CD4-positive, alpha-beta T cell (primary cell): ENCODE measurements at regions not wholly inside any gene's neighbourhood (a gene's known extent, or its start where the extent isn't known, plus 50 kb on each side); places are given as distances from the start of the nearest gene placed in this dataset.

Experiments
- ATAC-seq: fragments of 200-7000 bp; cut with Tn5 transposase; one replicate; pipeline ENCODE4 v1.10.0; 2022; ENCODE audit warnings: mild to moderate bottlenecking; ENCODE audit not compliant: poor library complexity
- CTCF ChIA-PET: fragments of 350-600 bp; sonication (Branson Sonifier 250); formaldehyde crosslinking; loops from one replicate; lab custom pipeline; 2021; ENCODE audit warnings: antibody characterized with exemption, inconsistent platforms; lab: Charles Lee
- POLR2A ChIA-PET: fragments of 350-600 bp; sonication (Branson Sonifier 250); formaldehyde crosslinking; loops from one replicate; lab custom pipeline; 2021; ENCODE audit warnings: antibody characterized with exemption, inconsistent platforms; lab: Charles Lee
- DNase-seq, 14 experiments: peaks; one replicate each; pipeline ENCODE4 v3.0.0-alpha.2; 2013 to 2020; ENCODE audit warnings: mixed read lengths in 2 of 14
- H3K27ac ChIP-seq, 2 donors: one replicate each; pipeline versions ENCODE4 v1.5.1 to v1.7.0; 2013; ENCODE audit warnings: low read length in 2 of 2, low read depth in 1 of 2, mild to moderate bottlenecking in 1 of 2
- H3K27me3 ChIP-seq, 2 experiments: 1 replicate in 1 of 2; 2 replicates in 1 of 2; pipeline versions ENCODE4 v1.6.1 to v1.7.0; 2013; ENCODE audit warnings: low read length in 2 of 2, control low read depth in 1 of 2, mild to moderate bottlenecking in 1 of 2, moderate library complexity in 1 of 2; ENCODE audit not compliant: insufficient read depth in 2 of 2, control insufficient read depth in 1 of 2
- H3K36me3 ChIP-seq: one replicate; pipeline ENCODE4 v1.6.1; 2013; ENCODE audit warnings: low read length, control low read depth; ENCODE audit not compliant: insufficient read depth
- H3K4me1 ChIP-seq: one replicate; pipeline ENCODE4 v1.6.1; 2013; ENCODE audit warnings: low read length, control low read depth; ENCODE audit not compliant: insufficient read depth
- H3K4me3 ChIP-seq: one replicate; pipeline ENCODE4 v1.5.1; 2013; ENCODE audit warnings: mild to moderate bottlenecking, low read length, moderate library complexity
- H3K9me3 ChIP-seq, 2 experiments: 1 replicate in 1 of 2; 2 replicates in 1 of 2; pipeline versions ENCODE4 v1.6.1 to v1.7.0; 2013; ENCODE audit warnings: low read length in 2 of 2, mild to moderate bottlenecking in 2 of 2, control low read depth in 1 of 2, moderate library complexity in 1 of 2; ENCODE audit not compliant: control insufficient read depth in 1 of 2, insufficient read depth in 1 of 2
- H3K27ac Mint-ChIP-seq: one replicate; pipeline ENCODE4 v1.8.0; 2020; ENCODE audit warnings: mixed read lengths
- H3K27me3 Mint-ChIP-seq: one replicate; pipeline ENCODE4 v1.8.0; 2021; ENCODE audit warnings: mixed read lengths
- H3K36me3 Mint-ChIP-seq: one replicate; pipeline ENCODE4 v1.8.0; 2021; ENCODE audit warnings: low read depth, mixed read lengths
- H3K4me1 Mint-ChIP-seq: one replicate; pipeline ENCODE4 v1.8.0; 2021; ENCODE audit warnings: low read depth, mixed read lengths
- H3K4me3 Mint-ChIP-seq: one replicate; pipeline ENCODE4 v1.8.0; 2020; ENCODE audit warnings: mild to moderate bottlenecking, mixed read lengths
- H3K9me3 Mint-ChIP-seq: one replicate; pipeline ENCODE4 v1.8.0; 2020; ENCODE audit warnings: mixed read lengths
- intact Hi-C, 2 experiments: fragments of 100-400 bp; cut with DNase I in 1 of 2; cut with micrococcal nuclease in 1 of 2; formaldehyde crosslinking; loops; one replicate each; pipeline versions ENCODE4 v1.15.1 to v1.9.0; 2023 to 2025; cut with DNase I, micrococcal nuclease
- TF ChIP-seq, protein P1 (sequence below): fragments of 200-600 bp; IDR thresholded peaks from one replicate; pipeline ENCODE4 v1.8.0; 2022; ENCODE audit warnings: antibody characterized with exemption, mild to moderate bottlenecking

DNA sequence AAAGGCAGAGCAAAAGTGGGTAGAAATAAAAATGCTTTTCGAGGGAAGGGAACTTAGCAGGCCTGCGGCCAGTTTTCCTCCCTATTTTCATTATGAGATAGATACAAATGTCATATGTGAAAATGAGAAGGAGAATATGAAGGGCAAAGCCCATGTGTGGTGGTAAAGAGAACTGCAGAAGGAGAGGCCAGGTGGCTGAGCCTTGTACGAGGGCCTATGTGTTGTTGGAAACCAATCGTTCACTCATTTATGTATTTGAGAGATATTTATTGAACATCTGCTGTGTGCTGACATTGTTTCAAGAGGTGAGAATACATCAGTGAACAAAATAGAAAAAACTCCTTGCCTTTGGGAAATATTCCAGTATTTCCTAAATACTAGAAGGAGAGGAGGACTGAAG is 147.7 kb downstream of the SH3BGRL2 start:
- Mint-ChIP-seq H3K36me3 (no peaks in the 10 kb centered on the region), H3K27me3 (no peaks in the 10 kb centered on the region), H3K27ac (no peak overlapping the region), H3K4me1 (peaks cover 8% of the 10 kb centered on the region), H3K4me3 (no peak overlapping the region), H3K9me3 (no peaks in the 10 kb centered on the region)
- POLR2A ChIA-PET: no interaction called here
- intact Hi-C loops: loop anchor here (2.0 to 10.0 kb wide), 5 partner anchors 84 to 1976 kb away; partner anchors contain the start of gene TENT5A (in 1 of the 2)
- TF ChIP-seq, protein P1, sequence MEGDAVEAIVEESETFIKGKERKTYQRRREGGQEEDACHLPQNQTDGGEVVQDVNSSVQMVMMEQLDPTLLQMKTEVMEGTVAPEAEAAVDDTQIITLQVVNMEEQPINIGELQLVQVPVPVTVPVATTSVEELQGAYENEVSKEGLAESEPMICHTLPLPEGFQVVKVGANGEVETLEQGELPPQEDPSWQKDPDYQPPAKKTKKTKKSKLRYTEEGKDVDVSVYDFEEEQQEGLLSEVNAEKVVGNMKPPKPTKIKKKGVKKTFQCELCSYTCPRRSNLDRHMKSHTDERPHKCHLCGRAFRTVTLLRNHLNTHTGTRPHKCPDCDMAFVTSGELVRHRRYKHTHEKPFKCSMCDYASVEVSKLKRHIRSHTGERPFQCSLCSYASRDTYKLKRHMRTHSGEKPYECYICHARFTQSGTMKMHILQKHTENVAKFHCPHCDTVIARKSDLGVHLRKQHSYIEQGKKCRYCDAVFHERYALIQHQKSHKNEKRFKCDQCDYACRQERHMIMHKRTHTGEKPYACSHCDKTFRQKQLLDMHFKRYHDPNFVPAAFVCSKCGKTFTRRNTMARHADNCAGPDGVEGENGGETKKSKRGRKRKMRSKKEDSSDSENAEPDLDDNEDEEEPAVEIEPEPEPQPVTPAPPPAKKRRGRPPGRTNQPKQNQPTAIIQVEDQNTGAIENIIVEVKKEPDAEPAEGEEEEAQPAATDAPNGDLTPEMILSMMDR: no peak
- no peak overlapping the region for H3K4me3 ChIP-seq
- H3K4me1 ChIP-seq: peaks cover 9% of the 10 kb centered on the region
- ATAC-seq: no peak
- H3K9me3 ChIP-seq: no peaks in the 10 kb centered on the region
- no peaks in the 10 kb centered on the region for H3K27me3 ChIP-seq
- H3K36me3 ChIP-seq: no peaks in the 10 kb centered on the region
- no peak overlapping the region for H3K27ac ChIP-seq
- CTCF ChIA-PET: interaction anchor here (0.8 to 1.3 kb wide), 4 partner anchors 10 to 90 kb away, joined by 3 to 8 read pairs (median 4); no protein-coding TSS in a partner anchor
- DNase-seq: no peak

DNA sequence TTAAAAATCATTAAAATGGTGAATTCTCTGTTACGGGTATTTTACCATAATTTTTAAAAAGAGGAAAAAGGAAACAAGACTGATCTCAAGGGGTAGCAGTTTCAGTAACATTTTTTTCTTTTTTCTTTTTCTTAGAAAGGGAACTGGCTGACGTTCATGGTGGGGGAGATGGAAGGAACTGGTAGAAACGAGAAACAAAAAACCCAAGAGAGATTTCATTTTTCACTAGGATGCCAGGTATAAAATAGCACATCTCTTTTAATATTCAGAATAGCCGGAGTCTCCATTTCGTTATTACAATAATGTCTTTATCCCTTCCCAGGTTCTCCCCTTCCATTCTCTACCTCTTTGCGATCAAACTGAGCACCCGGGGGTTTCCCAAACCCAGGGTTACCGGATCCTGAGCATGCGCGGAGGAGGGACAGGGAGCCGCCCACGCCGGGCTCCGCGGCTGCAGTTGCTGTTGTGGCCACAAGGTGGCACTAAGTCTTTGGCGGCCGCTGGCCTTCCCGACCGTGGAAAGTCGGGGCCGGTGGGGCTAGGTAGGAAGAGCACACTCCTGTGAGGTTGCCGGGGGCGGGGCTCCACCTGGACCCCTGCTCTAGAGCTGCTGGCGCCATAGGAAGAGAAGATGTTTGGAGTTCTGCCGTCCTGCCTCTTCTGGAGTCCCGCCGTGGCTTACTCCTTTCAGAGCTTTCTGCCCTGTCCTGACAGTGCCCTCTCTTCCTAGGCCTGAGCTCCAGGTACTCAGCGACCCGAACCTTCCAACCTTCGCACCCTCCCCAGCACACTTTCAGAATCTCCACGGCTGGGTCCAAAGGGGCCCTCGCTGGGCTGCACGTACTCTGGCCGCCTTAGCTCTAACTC is 146.8 kb downstream of the SH3BGRL2 start:
- intact Hi-C loops: loop anchor here (2.0 to 10.0 kb wide), 5 partner anchors 85 to 1977 kb away; partner anchors contain the start of gene TENT5A (in 1 of the 2)
- H3K4me1 Mint-ChIP-seq: peaks cover 8% of the 10 kb centered on the region
- TF ChIP-seq, protein P1: peak; percentile 98
- no peaks in the 10 kb centered on the region for H3K27me3 Mint-ChIP-seq
- H3K36me3 Mint-ChIP-seq: no peaks in the 10 kb centered on the region
- ChIA-PET CTCF (interaction anchor here (0.8 to 1.3 kb wide), 4 partner anchors 9 to 90 kb away, joined by 3 to 8 read pairs (median 4); no protein-coding TSS in a partner anchor), POLR2A (no interaction called here)
- Histone ChIP-seq H3K4me1 (peaks cover 9% of the 10 kb centered on the region), H3K36me3 (no peaks in the 10 kb centered on the region), H3K9me3 (no peaks in the 10 kb centered on the region), H3K4me3 (peak overlapping the region; percentile 51), H3K27ac (no peak overlapping the region), H3K27me3 (no peaks in the 10 kb centered on the region)
- peak; percentile 97 for ATAC-seq
- H3K27ac Mint-ChIP-seq: no peak overlapping the region
- DNase-seq: peak; percentile 72 to 93 (median 78)
- H3K4me3 Mint-ChIP-seq: peak overlapping the region; percentile 83
- H3K9me3 Mint-ChIP-seq: no peaks in the 10 kb centered on the region

DNA sequence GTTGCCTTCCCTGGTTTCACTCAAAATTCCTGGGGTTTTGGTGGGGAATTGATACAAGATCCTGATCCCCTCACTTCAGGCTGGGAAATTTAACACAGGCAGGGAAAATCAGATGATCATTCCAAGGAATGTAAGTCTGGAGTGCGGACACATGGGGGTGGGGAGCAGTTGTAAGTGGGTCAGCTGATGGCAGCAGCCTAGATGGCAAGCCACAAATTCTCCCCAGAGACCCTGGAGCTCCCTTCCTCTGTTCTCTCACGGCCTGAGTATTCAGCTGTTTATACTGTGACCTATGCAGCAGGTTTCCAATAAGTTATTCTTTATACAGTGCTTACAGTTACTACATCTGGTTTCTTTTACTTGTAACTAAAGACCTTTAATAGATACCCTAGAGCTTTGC is 144.9 kb downstream of the SH3BGRL2 start:
- ChIA-PET CTCF (no interaction called here), POLR2A (no interaction called here)
- Histone ChIP-seq H3K27ac (no peak overlapping the region), H3K4me1 (peaks cover 9% of the 10 kb centered on the region), H3K9me3 (no peaks in the 10 kb centered on the region), H3K27me3 (no peaks in the 10 kb centered on the region), H3K4me3 (no peak overlapping the region), H3K36me3 (no peaks in the 10 kb centered on the region)
- ATAC-seq: no peak
- no peaks in the 10 kb centered on the region for H3K27me3 Mint-ChIP-seq
- TF ChIP-seq, protein P1: no peak
- no peak for DNase-seq
- H3K4me1 Mint-ChIP-seq: peaks cover 8% of the 10 kb centered on the region
- no peaks in the 10 kb centered on the region for H3K36me3 Mint-ChIP-seq
- no peak overlapping the region for H3K4me3 Mint-ChIP-seq
- intact Hi-C loops: loop anchor here in 1 of 2 experiments (5.0 to 10.0 kb wide), 2 partner anchors 316 to 1979 kb away; partner anchors contain the start of gene TENT5A
- no peak overlapping the region for H3K27ac Mint-ChIP-seq
- H3K9me3 Mint-ChIP-seq: no peaks in the 10 kb centered on the region
